ENCODE measurements at regions not wholly inside any gene's neighbourhood (a gene's known extent, or its start where the extent isn't known, plus 50 kb on each side); places are given as distances from the start of the nearest gene placed in this dataset.
A peak's percentile ranks its signal among the peaks of the same experiment; 100 is the strongest.
"Not testable (repeated sequence)": the region's sequence is repeated elsewhere in the genome, so short reads cannot be mapped to it uniquely, and the experiment has no call there.

- Mint-ChIP-seq H3K27me3 (peaks cover 14% of the 10 kb centered on the region), H3K4me1 (no peaks in the 10 kb centered on the region), H3K4me3 (no peak overlapping the region), H3K9me3 (no peaks in the 10 kb centered on the region), H3K27ac (no peak overlapping the region), H3K36me3 (ENCODE audit: low read depth) (no peaks in the 10 kb centered on the region)
- no peak for ATAC-seq (replicated peaks)
Observed at GRCh38 chr6:135555550-135555949, 58.0 kb upstream of the AHI1 start.

DNA sequence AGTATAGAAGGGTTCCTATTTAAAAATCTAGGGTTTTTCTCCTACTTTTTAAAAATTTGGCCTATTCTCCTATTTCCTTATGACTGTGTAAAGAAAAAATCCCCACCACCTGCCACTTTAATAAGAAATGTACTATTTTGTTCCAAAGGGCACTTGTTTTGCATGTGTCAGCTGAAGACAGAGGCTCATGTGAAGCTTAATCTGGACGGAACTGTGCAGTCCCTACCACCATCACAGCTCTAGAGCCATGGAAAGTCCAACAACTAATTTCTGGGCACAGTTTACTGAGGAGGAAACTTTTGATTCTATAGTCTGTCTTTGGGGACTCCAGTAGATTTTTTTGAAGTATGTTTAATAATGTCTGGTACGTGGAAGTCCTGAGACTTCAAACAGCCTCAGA, 60.0 kb upstream of the AHI1 start:
- Mint-ChIP-seq H3K27me3 (peaks cover 11% of the 10 kb centered on the region), H3K9me3 (no peaks in the 10 kb centered on the region), H3K27ac (no peak overlapping the region), H3K4me3 (no peak overlapping the region), H3K36me3 (ENCODE audit: low read depth) (no peaks in the 10 kb centered on the region), H3K4me1 (no peaks in the 10 kb centered on the region)
- ATAC-seq (replicated peaks) = no peak

- ATAC-seq (replicated peaks); H3K4me1 Mint-ChIP-seq; H3K4me3 Mint-ChIP-seq; H3K9me3 Mint-ChIP-seq; H3K27me3 Mint-ChIP-seq; H3K27ac Mint-ChIP-seq; H3K36me3 Mint-ChIP-seq (ENCODE audit: low read depth): not testable (repeated sequence)
Observed at GRCh38 chr6:135565605-135566004, 68.1 kb upstream of the AHI1 start.

DNA sequence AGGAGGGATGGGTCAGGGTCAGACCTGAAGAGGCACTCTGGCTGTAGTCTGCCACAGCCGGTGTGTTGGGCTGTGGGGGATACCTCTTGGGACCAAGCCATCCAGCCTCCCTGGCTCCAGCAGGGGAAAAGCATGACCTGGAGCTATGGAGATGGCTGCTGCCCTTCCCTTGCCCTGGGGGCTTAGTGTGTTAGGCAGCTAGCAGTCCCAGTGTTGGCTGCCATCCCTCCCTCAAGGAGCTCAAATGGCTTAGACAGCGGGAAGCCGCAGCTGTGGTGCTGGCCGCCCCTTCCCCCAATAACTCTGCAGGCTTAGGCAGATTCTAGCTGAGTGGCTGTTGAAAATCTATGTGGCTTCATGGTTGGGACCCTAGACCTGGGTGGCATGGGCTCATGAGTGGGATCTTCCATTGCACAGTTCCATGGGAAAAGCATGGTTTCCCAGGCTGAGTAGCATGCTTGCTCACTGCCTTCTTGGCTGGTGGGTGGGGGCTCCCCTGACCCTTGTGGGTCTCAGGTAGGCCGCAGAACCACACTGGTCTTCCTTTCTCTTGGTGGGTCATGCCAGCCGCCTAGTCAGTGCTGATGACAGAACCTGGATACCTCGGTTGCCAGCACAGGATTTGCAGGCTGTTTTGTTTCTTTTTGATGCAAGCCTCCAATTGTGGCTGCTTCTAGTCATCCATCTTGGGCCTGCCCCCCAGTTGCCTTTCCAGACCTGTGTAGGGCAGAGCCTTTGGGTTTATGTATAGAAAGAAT, 69.0 kb upstream of the AHI1 start:
- no peak overlapping the region for H3K27ac Mint-ChIP-seq
- no peak overlapping the region for H3K4me3 Mint-ChIP-seq
- peak; percentile 66 for ATAC-seq (replicated peaks)
- no peaks in the 10 kb centered on the region for H3K4me1 Mint-ChIP-seq
- peaks cover 3% of the 10 kb centered on the region for H3K27me3 Mint-ChIP-seq
- no peaks in the 10 kb centered on the region for H3K9me3 Mint-ChIP-seq
- H3K36me3 Mint-ChIP-seq (ENCODE audit: low read depth) = no peaks in the 10 kb centered on the region

DNA sequence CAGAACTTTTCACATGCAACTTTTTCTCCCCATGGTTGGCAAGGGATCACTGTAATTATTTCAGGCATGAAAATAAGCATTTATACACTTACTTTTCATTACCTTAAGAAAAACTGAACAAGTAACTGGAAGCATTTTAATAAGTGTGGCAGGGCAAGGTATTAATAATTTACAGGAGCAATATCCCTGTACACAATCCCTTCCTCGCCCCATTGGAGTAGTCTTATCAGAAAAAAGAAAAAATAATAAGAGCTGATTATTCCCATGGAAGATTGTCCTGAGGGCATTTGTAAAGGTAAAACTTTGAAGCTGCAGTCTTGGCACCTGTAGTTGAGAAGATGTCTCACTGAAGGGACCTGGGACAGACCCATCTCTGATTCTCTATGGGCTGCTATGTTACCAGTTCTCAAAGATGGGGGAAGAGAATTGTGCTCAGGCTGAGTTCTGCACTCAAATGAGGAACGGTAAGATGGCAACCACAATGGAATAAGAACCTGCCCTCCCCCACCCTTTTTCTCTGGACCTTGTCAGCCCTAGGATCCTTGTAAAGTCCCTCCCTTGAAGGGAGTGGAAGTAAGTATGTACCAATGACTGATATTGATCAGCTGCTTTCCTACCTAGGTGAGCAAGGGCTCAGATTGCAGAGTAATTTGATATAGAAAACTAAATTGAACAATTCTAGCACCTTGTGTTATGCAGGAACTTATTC, 70.0 kb upstream of the AHI1 start:
- no peak overlapping the region for H3K4me3 Mint-ChIP-seq
- peaks cover 3% of the 10 kb centered on the region for H3K27me3 Mint-ChIP-seq
- H3K9me3 Mint-ChIP-seq = no peaks in the 10 kb centered on the region
- H3K4me1 Mint-ChIP-seq = no peaks in the 10 kb centered on the region
- ATAC-seq (replicated peaks) = no peak
- no peaks in the 10 kb centered on the region for H3K36me3 Mint-ChIP-seq (ENCODE audit: low read depth)
- no peak overlapping the region for H3K27ac Mint-ChIP-seq

- peak; percentile 78 for ATAC-seq (replicated peaks)
- Mint-ChIP-seq H3K36me3 (ENCODE audit: low read depth) (no peaks in the 10 kb centered on the region), H3K27ac (peak overlapping the region; percentile 17), H3K4me3 (no peak overlapping the region), H3K4me1 (no peaks in the 10 kb centered on the region), H3K27me3 (peaks cover 3% of the 10 kb centered on the region), H3K9me3 (no peaks in the 10 kb centered on the region)
Observed at GRCh38 chr6:135568379-135568778, 70.8 kb upstream of the AHI1 start.

DNA sequence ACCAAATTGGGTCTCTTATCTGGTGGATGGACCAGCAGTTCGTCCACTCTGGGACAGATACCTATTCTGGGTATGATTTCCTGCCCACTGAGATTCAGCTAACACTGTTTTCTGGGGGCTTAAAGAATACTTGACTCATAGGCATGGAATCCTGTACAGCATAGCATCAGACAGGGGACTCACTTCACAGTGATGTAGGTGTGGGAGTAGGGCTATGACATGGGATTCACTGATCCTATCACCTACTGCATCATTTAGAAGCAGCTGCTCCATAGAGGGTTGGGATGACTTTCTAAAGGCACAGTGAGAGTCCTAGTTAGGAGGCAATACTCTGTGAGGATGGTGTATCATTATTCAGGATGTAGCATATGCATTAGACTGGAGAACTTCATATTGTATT, 74.5 kb upstream of the AHI1 start:
- Mint-ChIP-seq H3K4me3 (no peak overlapping the region), H3K27me3 (no peaks in the 10 kb centered on the region), H3K9me3 (no peaks in the 10 kb centered on the region), H3K36me3 (ENCODE audit: low read depth) (no peaks in the 10 kb centered on the region), H3K27ac (no peak overlapping the region), H3K4me1 (no peaks in the 10 kb centered on the region)
- ATAC-seq (replicated peaks) = no peak

- peaks cover 7% of the 10 kb centered on the region for H3K4me1 Mint-ChIP-seq
- H3K36me3 Mint-ChIP-seq (ENCODE audit: low read depth) = no peaks in the 10 kb centered on the region
- H3K27ac Mint-ChIP-seq = no peak overlapping the region
- H3K9me3 Mint-ChIP-seq = no peaks in the 10 kb centered on the region
- no peak overlapping the region for H3K4me3 Mint-ChIP-seq
- no peak for ATAC-seq (replicated peaks)
- H3K27me3 Mint-ChIP-seq = no peaks in the 10 kb centered on the region
Observed at GRCh38 chr6:135575629-135576028, 78.1 kb upstream of the AHI1 start.

GRCh38 chr6:135576055-135576454, 78.5 kb upstream of the AHI1 start:
- H3K27me3 Mint-ChIP-seq = no peaks in the 10 kb centered on the region
- H3K27ac Mint-ChIP-seq = no peak overlapping the region
- no peak overlapping the region for H3K4me3 Mint-ChIP-seq

DNA sequence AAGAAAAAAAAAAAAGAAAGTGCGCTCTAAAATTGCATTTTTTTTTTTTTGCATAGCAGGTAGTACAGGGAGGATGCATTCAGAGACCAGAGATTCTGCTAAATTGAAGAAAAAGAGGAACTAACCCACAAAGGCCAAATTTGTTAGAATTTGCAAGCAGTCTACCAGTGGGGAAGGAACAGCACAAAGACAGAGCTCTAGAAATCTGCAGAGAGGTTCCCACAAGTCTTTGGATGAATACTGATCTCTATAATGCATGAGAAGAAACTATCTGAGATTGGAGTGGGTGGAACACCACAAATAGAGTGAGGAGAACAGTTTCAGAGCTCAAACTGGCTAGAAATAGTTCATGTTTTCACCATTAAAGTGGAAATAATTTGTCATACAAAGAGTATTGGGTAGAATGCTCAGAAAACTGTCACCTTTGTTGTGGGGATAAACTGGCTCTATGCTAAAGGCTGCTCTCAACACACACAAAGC, 79.6 kb upstream of the AHI1 start:
- Mint-ChIP-seq H3K36me3 (ENCODE audit: low read depth) (no peaks in the 10 kb centered on the region), H3K4me3 (peak overlapping the region; percentile 4), H3K27ac (peak overlapping the region; percentile 62), H3K27me3 (no peaks in the 10 kb centered on the region), H3K9me3 (no peaks in the 10 kb centered on the region), H3K4me1 (peaks cover 7% of the 10 kb centered on the region)
- ATAC-seq (replicated peaks) = peak; percentile 94

More at GRCh38 chr6:135576055-135576454, 78.5 kb upstream of the AHI1 start:
- Mint-ChIP-seq H3K4me1 (peaks cover 7% of the 10 kb centered on the region), H3K36me3 (ENCODE audit: low read depth) (no peaks in the 10 kb centered on the region), H3K9me3 (no peaks in the 10 kb centered on the region)
- no peak for ATAC-seq (replicated peaks)

DNA sequence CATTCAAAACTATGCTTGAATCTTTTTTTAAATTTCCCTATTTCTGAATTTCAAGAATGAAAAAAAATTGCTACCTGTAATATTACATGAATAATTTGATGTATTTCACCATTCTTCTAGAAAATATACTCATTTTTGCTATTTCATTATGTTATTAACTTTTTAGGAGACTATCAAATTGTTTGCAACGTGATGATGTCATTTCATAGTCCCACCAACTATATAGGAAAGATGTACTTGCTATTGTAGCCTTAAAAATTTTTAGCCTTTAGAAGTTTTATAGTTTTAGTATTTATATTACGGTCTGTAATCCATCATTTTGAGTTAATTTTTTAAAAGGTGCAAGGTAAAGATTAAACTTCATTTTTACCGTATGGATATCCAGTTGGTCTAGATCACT, 81.4 kb upstream of the AHI1 start:
- no peak for ATAC-seq (replicated peaks)
- H3K27me3 Mint-ChIP-seq = no peaks in the 10 kb centered on the region
- no peak overlapping the region for H3K4me3 Mint-ChIP-seq
- peaks cover 7% of the 10 kb centered on the region for H3K4me1 Mint-ChIP-seq
- H3K36me3 Mint-ChIP-seq (ENCODE audit: low read depth) = no peaks in the 10 kb centered on the region
- no peak overlapping the region for H3K27ac Mint-ChIP-seq
- H3K9me3 Mint-ChIP-seq = no peaks in the 10 kb centered on the region

- Mint-ChIP-seq H3K36me3 (ENCODE audit: low read depth) (no peaks in the 10 kb centered on the region), H3K27ac (no peak overlapping the region), H3K4me3 (no peak overlapping the region), H3K27me3 (no peaks in the 10 kb centered on the region), H3K4me1 (peaks cover 7% of the 10 kb centered on the region), H3K9me3 (no peaks in the 10 kb centered on the region)
- ATAC-seq (replicated peaks) = no peak
Observed at GRCh38 chr6:135581211-135581610, 83.7 kb upstream of the AHI1 start.

DNA sequence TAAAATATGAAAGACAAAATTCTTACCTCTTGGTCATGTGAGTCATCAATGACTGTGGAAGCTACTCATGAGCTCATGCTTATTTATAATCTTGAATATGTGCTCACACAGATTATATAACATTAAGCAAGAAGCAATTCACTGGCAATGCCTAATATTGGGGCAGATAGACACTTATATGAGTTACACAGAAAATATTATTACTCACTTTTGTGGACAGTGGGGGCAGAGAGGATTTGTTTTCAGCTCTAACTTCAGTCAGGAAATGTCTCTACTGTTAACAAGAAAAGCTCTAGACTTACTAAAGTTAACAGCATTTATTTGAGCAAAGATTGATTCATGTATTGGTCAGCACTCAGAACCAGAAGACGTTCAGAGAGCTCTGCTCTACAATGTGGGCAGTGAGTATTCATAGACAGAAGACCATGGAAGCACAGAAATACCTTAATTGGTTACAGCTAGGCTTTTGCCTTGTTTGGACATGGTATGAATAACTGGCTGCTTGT, 85.8 kb upstream of the AHI1 start:
- H3K4me3 Mint-ChIP-seq = no peak overlapping the region
- no peaks in the 10 kb centered on the region for H3K9me3 Mint-ChIP-seq

GRCh38 chr6:135586388-135586787, 88.8 kb upstream of the AHI1 start:
- peaks cover 6% of the 10 kb centered on the region for H3K4me1 Mint-ChIP-seq
- no peaks in the 10 kb centered on the region for H3K27me3 Mint-ChIP-seq
- no peaks in the 10 kb centered on the region for H3K36me3 Mint-ChIP-seq (ENCODE audit: low read depth)
- no peak overlapping the region for H3K27ac Mint-ChIP-seq
- H3K4me3 Mint-ChIP-seq = peak overlapping the region; percentile 14
- H3K9me3 Mint-ChIP-seq = no peaks in the 10 kb centered on the region
- ATAC-seq (replicated peaks) = no peak

More for the DNA sequence above, 85.8 kb upstream of the AHI1 start:
- H3K27ac Mint-ChIP-seq = no peak overlapping the region
- peaks cover 6% of the 10 kb centered on the region for H3K4me1 Mint-ChIP-seq
- no peaks in the 10 kb centered on the region for H3K36me3 Mint-ChIP-seq (ENCODE audit: low read depth)
- H3K27me3 Mint-ChIP-seq = no peaks in the 10 kb centered on the region
- peak; percentile 62 for ATAC-seq (replicated peaks)

DNA sequence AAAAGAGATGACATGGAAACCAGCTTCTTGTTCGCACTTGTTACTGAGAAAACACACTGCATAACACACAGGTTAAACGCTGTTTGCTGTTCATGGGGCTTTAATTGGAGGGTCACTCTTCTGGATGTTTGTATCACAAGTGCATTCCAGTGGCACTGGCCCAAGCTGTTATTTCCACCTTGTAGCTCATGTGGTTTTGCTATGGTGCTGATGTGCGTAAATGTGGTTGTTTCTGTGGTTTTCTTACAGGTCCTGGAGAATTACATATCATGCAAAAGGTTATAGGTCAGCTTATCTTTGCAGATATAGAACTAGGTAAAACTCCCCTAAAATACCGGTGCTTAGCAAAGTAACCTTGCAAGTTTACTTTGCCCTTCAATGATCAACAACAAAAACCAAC, 89.3 kb upstream of the AHI1 start:
- H3K36me3 Mint-ChIP-seq (ENCODE audit: low read depth) = no peaks in the 10 kb centered on the region
- no peak overlapping the region for H3K27ac Mint-ChIP-seq
- no peaks in the 10 kb centered on the region for H3K27me3 Mint-ChIP-seq
- peaks cover 6% of the 10 kb centered on the region for H3K4me1 Mint-ChIP-seq
- no peaks in the 10 kb centered on the region for H3K9me3 Mint-ChIP-seq
- peak; percentile 67 for ATAC-seq (replicated peaks)
- peak overlapping the region; percentile 14 for H3K4me3 Mint-ChIP-seq
